Fibroblast of skin of back (primary cell): ENCODE measurements at regions not wholly inside any gene's neighbourhood (a gene's known extent, or its start where the extent isn't known, plus 50 kb on each side); places are given as distances from the start of the nearest gene placed in this dataset.
"Not testable (repeated sequence)": the region's sequence is repeated elsewhere in the genome, so short reads cannot be mapped to it uniquely, and the experiment has no call there.

Experiments
- DNase-seq: peaks from one replicate; pipeline ENCODE4 v3.0.0-alpha.2; 2013

GRCh38 chr1:114032271-114033215, 53.3 kb downstream of the OLFML3 start:
- DNase-seq: peak; percentile 80

- peak; percentile 10 for DNase-seq
These were observed 54.0 kb downstream of the OLFML3 start for GRCh38 chr1:114033216-114033706.

GRCh38 chr1:114033961-114034360, 54.7 kb downstream of the OLFML3 start:
- no peak for DNase-seq

- no peak for DNase-seq
These were observed 55.5 kb downstream of the OLFML3 start for GRCh38 chr1:114034567-114035303.

GRCh38 chr1:114035304-114035700, 56.0 kb downstream of the OLFML3 start:
- DNase-seq: no peak

- DNase-seq: not testable (repeated sequence)
These were observed 57.8 kb downstream of the OLFML3 start for GRCh38 chr1:114036841-114037630.

- DNase-seq: no peak
These were observed 58.3 kb downstream of the OLFML3 start for GRCh38 chr1:114037631-114037890.

- no peak for DNase-seq
These were observed 58.9 kb downstream of the OLFML3 start for GRCh38 chr1:114037962-114038816.
